ENCODE measurements at regions not wholly inside any gene's neighbourhood (a gene's known extent, or its start where the extent isn't known, plus 50 kb on each side); places are given as distances from the start of the nearest gene placed in this dataset.
"Not testable (repeated sequence)": the region's sequence is repeated elsewhere in the genome, so short reads cannot be mapped to it uniquely, and the experiment has no call there.

GRCh38 chr3:34139566-34139965, 341.1 kb downstream of the PDCD6IP start:
- no peak for DNase-seq

DNA sequence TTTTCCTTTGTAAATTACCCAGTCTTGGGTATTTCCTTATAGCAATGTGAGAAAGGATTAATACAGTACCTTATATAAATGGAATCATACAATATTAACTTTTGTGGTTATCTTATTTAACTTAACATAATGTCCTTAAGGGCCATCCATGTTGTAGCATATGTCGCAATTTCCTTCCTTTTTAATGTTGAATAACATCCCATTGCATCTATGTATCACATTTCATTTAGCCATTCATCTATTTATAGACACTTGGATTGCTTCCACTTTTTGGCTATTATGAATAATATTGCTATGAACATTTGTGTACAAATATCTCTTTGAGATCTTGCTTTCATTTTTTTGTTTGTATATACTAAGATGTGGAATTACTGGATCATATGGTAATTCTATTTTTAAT, 342.2 kb downstream of the PDCD6IP start:
- no peak for DNase-seq

DNA sequence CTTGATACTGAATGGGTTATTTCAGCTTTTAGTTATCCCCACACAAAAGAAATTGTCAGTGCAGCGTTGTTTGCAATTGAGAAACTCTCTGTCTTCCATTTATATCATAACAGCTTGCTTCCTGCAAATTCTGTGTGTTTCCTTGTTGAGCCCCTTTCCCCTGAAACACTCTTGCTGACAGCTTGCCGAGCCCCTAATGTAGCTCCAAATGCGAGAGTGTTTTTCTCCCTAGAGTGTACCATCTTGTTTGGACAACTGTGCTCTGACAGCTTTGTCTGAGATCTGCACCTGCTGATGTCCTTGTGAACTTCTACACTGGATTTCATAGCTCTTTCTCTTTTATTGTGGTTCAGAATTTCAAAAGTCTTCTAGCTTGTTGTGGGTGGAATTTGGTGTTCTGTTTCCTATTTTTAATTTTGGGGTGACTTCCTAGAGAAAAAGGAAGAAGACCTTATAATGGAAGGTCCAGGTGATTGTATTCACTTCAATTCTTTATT, 343.5 kb downstream of the PDCD6IP start:
- no peak for DNase-seq

DNA sequence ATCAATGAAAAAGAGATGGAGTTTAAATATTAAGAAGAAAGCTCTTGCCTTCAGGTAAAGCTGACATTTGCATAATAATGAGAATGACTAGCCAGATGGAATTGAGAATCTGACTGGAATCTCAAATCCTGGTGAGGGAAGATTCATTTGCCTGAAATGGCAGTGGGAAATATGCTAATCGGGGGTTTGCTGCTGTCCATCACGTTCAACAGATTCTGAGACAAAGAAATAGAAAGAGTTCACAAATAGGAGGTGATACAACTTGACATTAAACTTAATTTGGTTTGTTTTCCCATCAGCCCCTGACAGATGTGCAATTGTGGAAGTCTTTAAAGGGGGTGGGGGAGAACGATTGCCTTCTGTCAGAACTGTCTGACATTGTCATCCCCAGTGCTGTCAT, 347.4 kb downstream of the PDCD6IP start:
- DNase-seq = no peak

DNA sequence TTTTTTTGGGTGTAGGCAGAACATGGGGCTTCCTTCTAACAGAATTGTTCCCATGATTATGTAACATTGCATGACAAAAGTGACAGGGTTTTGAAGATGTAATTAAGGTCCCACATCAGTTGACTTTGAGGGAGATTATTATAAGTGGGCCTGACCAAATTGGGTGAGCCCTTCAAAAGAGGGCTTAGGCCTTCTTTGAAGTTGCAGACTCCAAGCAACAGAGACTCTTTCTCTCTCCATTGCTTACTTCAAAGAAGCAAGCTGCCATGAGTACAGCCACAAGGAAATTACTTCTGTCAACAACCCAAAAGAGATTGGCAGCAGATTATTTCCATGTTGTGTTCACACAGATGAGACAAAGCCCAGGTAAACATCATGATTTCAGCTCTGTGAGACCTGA, 348.2 kb downstream of the PDCD6IP start:
- DNase-seq = no peak

GRCh38 chr3:34150992-34151391, 352.6 kb downstream of the PDCD6IP start:
- DNase-seq = no peak

GRCh38 chr3:34152656-34153055, 354.2 kb downstream of the PDCD6IP start:
- DNase-seq = no peak

DNA sequence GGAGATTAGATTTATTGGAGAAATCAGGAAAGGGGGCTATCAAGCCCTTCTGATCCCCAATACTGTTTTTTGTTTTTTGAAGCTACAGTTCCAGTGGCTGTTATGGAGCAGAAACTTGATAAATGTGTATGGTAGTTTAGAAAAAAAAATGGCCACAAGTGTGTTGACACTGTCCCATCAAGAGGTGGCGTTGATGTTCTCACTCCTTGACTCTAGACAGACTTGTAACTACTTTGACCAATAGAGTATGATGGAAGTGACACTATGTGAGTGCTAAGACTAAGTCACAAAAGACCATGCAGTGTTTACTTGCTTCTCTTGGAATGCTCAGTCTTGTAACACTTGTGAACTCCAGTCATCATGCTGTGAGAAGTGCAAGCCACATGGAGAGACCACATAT, 356.7 kb downstream of the PDCD6IP start:
- no peak for DNase-seq

- DNase-seq = no peak
These were observed 357.2 kb downstream of the PDCD6IP start for GRCh38 chr3:34155666-34156065.

GRCh38 chr3:34157491-34157890, 359.1 kb downstream of the PDCD6IP start:
- no peak for DNase-seq

GRCh38 chr3:34159613-34160420, 361.4 kb downstream of the PDCD6IP start:
- no peak for DNase-seq

DNA sequence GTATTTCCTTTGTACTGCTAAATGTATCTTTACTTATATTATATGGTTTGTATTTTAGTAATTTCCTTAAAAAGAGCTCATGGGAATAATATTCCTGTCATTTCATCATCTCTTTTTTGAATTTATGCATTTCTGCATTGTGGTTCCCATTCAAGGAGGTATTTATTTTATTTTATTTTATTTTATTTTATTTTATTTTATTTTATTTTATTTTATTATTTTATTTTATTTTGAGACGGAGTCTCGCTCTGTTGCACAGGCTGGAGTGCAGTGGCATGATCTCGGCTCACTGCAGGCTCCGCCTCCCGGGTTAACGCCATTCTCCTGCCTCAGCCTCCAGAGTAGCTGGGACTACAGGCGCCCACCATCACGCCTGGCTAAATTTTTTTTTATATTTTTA, 371.2 kb downstream of the PDCD6IP start:
- not testable (repeated sequence) for DNase-seq

- no peak for DNase-seq
These were observed 376.3 kb downstream of the PDCD6IP start for GRCh38 chr3:34174740-34175139.

- no peak for DNase-seq
These were observed 377.3 kb downstream of the PDCD6IP start for GRCh38 chr3:34175636-34176176.

- no peak for DNase-seq
These were observed 378.3 kb downstream of the PDCD6IP start for GRCh38 chr3:34176723-34177122.

GRCh38 chr3:34178415-34178814, 380.0 kb downstream of the PDCD6IP start:
- DNase-seq = no peak

GRCh38 chr3:34179716-34180115, 381.3 kb downstream of the PDCD6IP start:
- no peak for DNase-seq

GRCh38 chr3:34180532-34180931, 382.1 kb downstream of the PDCD6IP start:
- DNase-seq = no peak

DNA sequence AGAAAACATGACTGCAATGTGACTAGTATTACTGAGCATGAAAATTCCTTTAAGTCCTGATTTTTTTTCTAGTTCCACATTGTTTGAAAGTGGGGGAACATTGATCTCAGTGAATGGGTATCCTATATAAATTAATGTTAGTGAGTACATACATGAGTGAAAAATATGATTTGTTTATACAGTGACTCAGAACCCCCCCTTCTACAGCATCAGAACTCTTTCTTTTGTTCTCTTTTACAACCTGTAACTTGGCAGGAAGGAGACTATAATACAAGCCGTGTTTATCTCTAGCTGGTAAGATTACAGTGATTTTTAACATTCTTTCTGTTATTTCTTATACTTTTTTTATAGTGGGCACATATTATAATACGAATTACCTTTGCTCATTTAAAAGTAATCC, 384.7 kb downstream of the PDCD6IP start:
- DNase-seq = no peak

DNA sequence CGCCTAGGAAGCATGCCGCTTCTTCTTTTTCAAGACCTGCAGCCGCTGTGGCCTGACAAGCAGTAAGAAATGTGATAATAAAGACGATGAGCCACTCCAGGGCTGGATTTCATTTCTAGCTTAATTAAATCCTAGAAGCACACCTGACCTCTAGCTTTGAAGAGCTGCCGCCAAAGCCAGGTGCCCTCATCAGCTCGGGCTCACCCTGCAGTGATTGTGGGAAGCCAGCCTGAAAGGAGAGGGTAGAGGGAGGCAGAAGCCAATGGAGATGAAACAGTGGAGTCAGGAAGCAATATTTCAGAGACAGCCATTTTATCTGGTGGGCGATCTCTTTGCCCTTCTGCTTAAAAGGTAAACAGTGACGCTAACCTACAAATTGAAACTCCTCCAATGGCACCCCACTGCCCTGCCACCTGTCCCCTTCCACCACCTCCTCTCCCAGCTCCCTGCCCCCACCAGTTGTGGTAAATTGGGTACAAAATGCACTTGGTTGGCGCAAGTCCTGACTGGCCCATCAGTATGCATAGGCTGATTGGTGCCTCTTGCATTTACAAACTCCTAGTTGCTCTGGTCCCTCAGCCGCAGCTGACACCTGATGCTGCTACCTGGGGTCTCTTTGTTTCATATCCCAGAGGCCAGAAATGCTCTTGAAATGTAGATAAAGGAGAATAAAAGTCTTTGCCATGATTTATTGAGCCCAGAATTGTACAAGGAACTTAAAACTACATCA, 385.3 kb downstream of the PDCD6IP start:
- DNase-seq = no peak

- no peak for DNase-seq
These were observed 386.9 kb downstream of the PDCD6IP start for GRCh38 chr3:34185301-34185700.

DNA sequence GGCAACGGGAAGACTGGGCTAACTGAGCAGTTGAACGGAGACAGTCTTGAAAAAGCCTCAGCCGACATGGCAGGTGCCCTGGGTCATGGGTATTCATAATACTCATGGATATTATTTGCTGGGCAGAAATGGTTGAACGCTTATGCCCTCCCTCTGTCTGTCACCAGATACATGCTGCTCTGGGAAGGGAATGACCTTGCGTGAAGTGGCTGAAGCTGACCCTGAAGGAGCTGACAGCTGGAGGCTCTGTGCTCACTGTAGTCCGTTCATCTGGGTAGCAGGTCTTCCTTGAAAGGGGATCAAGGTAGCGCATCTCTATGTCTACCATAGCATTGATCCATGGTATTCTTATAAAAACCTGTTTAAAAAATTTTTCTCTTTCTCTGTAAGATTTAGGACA, 390.7 kb downstream of the PDCD6IP start:
- DNase-seq = no peak

- no peak for DNase-seq
These were observed 398.5 kb downstream of the PDCD6IP start for GRCh38 chr3:34196914-34197313.

DNA sequence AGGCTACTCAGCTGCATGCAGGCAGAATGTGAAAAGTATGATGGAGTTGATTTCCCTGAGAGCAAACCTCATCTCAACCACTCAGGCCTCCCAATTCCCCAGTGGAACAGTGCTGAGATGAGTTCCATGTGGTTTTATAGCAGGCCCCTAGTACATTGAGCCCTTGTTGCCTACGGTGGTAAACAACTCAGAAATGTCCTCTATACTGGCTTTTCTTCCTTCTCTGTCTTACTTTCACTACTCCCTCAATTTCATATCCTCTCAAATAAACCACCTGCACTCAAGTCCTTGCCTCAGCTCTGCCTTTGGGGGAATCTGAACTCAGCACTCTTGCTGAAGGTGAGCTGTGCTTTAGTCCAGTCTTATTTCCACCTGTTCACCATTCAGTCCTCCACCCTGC, 399.9 kb downstream of the PDCD6IP start:
- DNase-seq = no peak
